GM13977 (cell line): ENCODE measurements at regions not wholly inside any gene's neighbourhood (a gene's known extent, or its start where the extent isn't known, plus 50 kb on each side); places are given as distances from the start of the nearest gene placed in this dataset.

Source experiments
- DNase-seq: peaks from one replicate; pipeline ENCODE4 v3.0.0; 2012; ENCODE audit warnings: low spot score
- CTCF ChIP-seq: IDR thresholded peaks from 2 replicates; pipeline ENCODE4 v1.5.1; 2012; ENCODE audit warnings: mild to moderate bottlenecking, control low read depth; ENCODE audit not compliant: insufficient read depth; ENCODE audit errors: extremely low read depth, missing control alignments
- in situ Hi-C: fragments of 300-500 bp; cut with MboI; formaldehyde crosslinking; loops from one replicate; pipeline ENCODE4 v1.12.0; 2022; ENCODE audit warnings: low sequenced_read_pairs, low pct_unique_long_range_greater_than_20kb, mixed read lengths, inconsistent platforms; ENCODE audit not compliant: unreplicated experiment

GRCh38 chr21:43328185-43328957 lies 98.6 kb downstream of the SIK1 start:
- no peak for DNase-seq
- in situ Hi-C loops, result no loop called here
- TF ChIP-seq CTCF, result no peak

- no peak for TF ChIP-seq CTCF
- in situ Hi-C loops, result no loop called here
- DNase-seq, result no peak
These were observed 100.8 kb downstream of the SIK1 start for GRCh38 chr21:43325968-43326715.

GRCh38 chr21:43325036-43325435 lies 101.9 kb downstream of the SIK1 start:
- in situ Hi-C loops, result no loop called here
- no peak for DNase-seq
- no peak for TF ChIP-seq CTCF

- TF ChIP-seq CTCF, result no peak
- no peak for DNase-seq
- in situ Hi-C loops, result no loop called here
These were observed 102.3 kb downstream of the SIK1 start for GRCh38 chr21:43324596-43324995.

GRCh38 chr21:43323244-43324005 lies 103.5 kb downstream of the SIK1 start:
- in situ Hi-C loops, result no loop called here
- DNase-seq, result no peak
- no peak for TF ChIP-seq CTCF

- in situ Hi-C loops, result no loop called here
- no peak for TF ChIP-seq CTCF
- no peak for DNase-seq
These were observed 104.1 kb downstream of the SIK1 start for GRCh38 chr21:43322805-43323204.
